AG04449 (cell line): ENCODE measurements at regions not wholly inside any gene's neighbourhood (a gene's known extent, or its start where the extent isn't known, plus 50 kb on each side); places are given as distances from the start of the nearest gene placed in this dataset.
"Not testable (repeated sequence)": the region's sequence is repeated elsewhere in the genome, so short reads cannot be mapped to it uniquely, and the experiment has no call there.

Source experiments
- CTCF ChIA-PET: fragments of 350-600 bp; formaldehyde crosslinking; extraction: SDS; loops from one replicate; lab custom pipeline; 2021; ENCODE audit warnings: antibody characterized with exemption; lab: Yijun Ruan, JAX
- POLR2A ChIA-PET: fragments of 400-600, 350-600 bp; formaldehyde crosslinking; extraction: SDS; loops from one replicate; lab custom pipeline; 2020; ENCODE audit warnings: antibody characterized with exemption, inconsistent platforms; lab: Yijun Ruan, JAX
- DNase-seq: peaks from one replicate; pipeline ENCODE4 v3.0.0-alpha.2; 2010; ENCODE audit warnings: low read depth, low spot score
- H3K4me3 ChIP-seq: 2 replicates; pipeline ENCODE4 v1.5.1; 2011; ENCODE audit warnings: low read depth, mild to moderate bottlenecking, control low read depth, low read length
- CTCF ChIP-seq: IDR thresholded peaks from one replicate; pipeline ENCODE4 v1.5.1; 2011; ENCODE audit warnings: mild to moderate bottlenecking, moderate library complexity, low read length, control low read depth, inconsistent platforms; ENCODE audit not compliant: insufficient read depth; ENCODE audit errors: missing control alignments

GRCh38 chr13:21297914-21298831 is 121.7 kb downstream of the MRPL57 start:
- H3K4me3 ChIP-seq, result peak overlapping the region; percentile 94
- DNase-seq, result peak; percentile 10
- POLR2A ChIA-PET, result interaction anchor here (0.8 to 0.9 kb wide), 2 partner anchors 9 to 161 kb away, joined by 3 read pairs; partner anchors contain the start of gene ZDHHC20
- CTCF ChIA-PET, result interaction anchor here (0.6 to 9.6 kb wide), 27 partner anchors 8 to 356 kb away, joined by 3 to 187 read pairs (median 4); partner anchors contain the start of gene ZDHHC20
- TF ChIP-seq CTCF, result peak; percentile 97

- no peak for DNase-seq
Observed at GRCh38 chr13:21304256-21304655, 127.8 kb downstream of the MRPL57 start.

DNA sequence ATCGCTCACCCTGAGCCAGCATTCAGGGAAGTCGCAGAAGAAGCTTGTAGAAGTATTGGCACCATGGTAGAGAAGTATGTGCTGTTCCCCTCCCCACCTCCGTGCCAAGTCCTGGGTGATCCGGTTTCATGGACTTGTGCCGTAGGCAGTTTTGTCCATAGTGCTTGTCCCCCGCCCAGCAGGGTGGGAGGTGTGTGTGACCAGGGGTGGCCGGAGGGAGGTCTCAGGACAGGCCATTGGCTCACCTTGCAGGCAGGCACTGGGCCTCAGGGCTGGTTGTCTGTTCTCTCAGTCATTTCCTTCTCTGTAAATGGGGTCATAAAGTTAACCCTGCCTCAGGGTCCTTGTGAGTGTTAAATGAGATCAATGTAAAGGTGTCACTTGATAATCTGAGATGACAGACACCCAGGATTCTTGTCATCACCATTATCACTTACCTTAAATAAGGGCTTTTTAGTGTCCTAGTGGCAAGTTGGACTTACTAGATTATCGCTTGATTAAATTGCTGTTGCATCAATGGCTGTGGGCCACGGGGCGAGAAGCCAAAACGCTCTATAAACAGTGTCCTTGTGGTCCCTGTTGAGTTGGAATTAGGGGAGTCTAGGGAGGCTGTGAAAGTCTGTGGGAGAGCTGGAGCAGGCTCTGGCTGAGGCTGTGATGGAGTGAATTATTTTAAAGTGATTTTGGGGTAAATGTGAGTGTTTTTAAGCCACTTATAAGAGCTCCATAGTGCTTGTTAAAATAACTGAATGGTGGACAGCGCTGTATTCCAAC is 130.0 kb downstream of the MRPL57 start:
- CTCF ChIA-PET, result interaction anchor here (1.3 kb wide), 1 partner anchor 9 kb away, joined by 4 read pairs; no protein-coding TSS in a partner anchor
- H3K4me3 ChIP-seq, DNase-seq, POLR2A ChIA-PET: not testable (repeated sequence)

More at GRCh38 chr13:21304256-21304655, 127.8 kb downstream of the MRPL57 start:
- ChIA-PET POLR2A (no interaction called here), CTCF (interaction anchor here (0.8 kb wide), 1 partner anchor 173 kb away, joined by 3 read pairs; no protein-coding TSS in a partner anchor)
- H3K4me3 ChIP-seq, result no peak overlapping the region
- no peak for TF ChIP-seq CTCF

- H3K4me3 ChIP-seq, POLR2A ChIA-PET, DNase-seq, CTCF ChIA-PET: not testable (repeated sequence)
Observed at GRCh38 chr13:21307158-21307557, 130.7 kb downstream of the MRPL57 start.

GRCh38 chr13:21308906-21309305 is 132.4 kb downstream of the MRPL57 start:
- TF ChIP-seq CTCF, result no peak
- CTCF ChIA-PET, result interaction anchor here (1.1 to 2.8 kb wide), 3 partner anchors 11 to 168 kb away, joined by 3 to 30 read pairs (median 11); no protein-coding TSS in a partner anchor
- DNase-seq, result no peak
- no peak overlapping the region for H3K4me3 ChIP-seq
- POLR2A ChIA-PET, result no interaction called here

- H3K4me3 ChIP-seq, result no peak overlapping the region
- no peak for DNase-seq
- CTCF ChIA-PET, result interaction anchor here (2.1 to 2.8 kb wide), 2 partner anchors 11 to 167 kb away, joined by 11 to 30 read pairs; no protein-coding TSS in a partner anchor
- POLR2A ChIA-PET, result no interaction called here
- no peak for TF ChIP-seq CTCF
Observed at GRCh38 chr13:21309542-21310172, 133.2 kb downstream of the MRPL57 start.
